ENCODE measurements at regions not wholly inside any gene's neighbourhood (a gene's known extent, or its start where the extent isn't known, plus 50 kb on each side); places are given as distances from the start of the nearest gene placed in this dataset.

DNA sequence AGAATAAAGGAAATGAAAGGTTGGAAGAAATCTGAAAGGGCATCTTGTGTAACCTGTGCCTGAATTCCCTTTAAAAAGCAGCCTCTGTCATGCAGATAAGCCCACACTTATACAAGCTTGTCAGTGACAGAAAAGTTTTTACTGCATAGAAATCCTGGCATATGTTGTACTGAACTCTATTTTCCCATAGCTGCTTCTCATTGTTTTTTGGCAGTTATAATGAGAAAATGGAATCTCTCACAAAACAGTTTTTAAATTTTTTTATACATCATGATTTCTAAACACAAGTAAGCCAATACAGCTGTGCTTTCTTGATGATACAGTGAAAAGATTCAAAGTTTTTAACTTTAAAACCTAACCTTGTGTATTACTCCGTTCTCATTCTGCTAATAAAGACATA is 511.4 kb upstream of the ARX start:
- no peak for TF ChIP-seq CTCF (IDR thresholded peaks at IDR 0.05)
- no peak for TF ChIP-seq POLR2A (IDR thresholded peaks at IDR 0.05)

Data from tibial nerve (tissue), 3 donors.